Body of pancreas (tissue), 4 donors: ENCODE measurements at regions not wholly inside any gene's neighbourhood (a gene's known extent, or its start where the extent isn't known, plus 50 kb on each side); places are given as distances from the start of the nearest gene placed in this dataset.

Experiments used
- POLR2A ChIP-seq, 3 donors: fragments of 450-650 bp; IDR thresholded peaks; one replicate each; pipeline ENCODE4 v1.6.1; 2016; ENCODE audit warnings: antibody characterized with exemption in 3 of 3, mild to moderate bottlenecking in 2 of 3
- TF ChIP-seq, protein P1 (sequence below), 7 experiments: fragments of 450-650 bp in 4 of 7; fragments of 200-600 bp in 3 of 7; sonication (generic) in 3 of 7; IDR thresholded peaks; one replicate each; pipeline ENCODE4 v1.5.1; 2016 to 2019; ENCODE audit warnings: antibody characterized with exemption in 7 of 7

DNA sequence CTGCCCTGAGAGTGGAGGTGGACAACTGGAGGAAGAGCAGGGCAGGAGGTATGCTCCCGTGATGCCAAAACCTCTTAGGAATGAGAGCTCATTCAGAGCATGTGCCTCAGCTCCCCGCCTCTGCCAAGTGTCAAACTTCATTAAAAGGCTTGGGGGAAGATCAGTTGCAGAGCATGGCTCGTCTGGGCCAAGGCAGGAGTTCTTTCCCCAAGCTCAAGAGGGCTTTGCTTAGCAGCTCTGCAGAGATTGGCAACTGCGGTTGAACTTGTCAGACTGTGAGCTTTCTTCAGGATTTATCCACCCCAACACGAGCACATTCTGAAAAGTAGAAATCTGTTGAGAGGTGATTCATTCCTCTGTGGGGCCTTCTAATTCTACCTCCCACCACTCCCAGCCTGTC is 248.1 kb downstream of the HS3ST3A1 start:
- TF ChIP-seq, protein P1, sequence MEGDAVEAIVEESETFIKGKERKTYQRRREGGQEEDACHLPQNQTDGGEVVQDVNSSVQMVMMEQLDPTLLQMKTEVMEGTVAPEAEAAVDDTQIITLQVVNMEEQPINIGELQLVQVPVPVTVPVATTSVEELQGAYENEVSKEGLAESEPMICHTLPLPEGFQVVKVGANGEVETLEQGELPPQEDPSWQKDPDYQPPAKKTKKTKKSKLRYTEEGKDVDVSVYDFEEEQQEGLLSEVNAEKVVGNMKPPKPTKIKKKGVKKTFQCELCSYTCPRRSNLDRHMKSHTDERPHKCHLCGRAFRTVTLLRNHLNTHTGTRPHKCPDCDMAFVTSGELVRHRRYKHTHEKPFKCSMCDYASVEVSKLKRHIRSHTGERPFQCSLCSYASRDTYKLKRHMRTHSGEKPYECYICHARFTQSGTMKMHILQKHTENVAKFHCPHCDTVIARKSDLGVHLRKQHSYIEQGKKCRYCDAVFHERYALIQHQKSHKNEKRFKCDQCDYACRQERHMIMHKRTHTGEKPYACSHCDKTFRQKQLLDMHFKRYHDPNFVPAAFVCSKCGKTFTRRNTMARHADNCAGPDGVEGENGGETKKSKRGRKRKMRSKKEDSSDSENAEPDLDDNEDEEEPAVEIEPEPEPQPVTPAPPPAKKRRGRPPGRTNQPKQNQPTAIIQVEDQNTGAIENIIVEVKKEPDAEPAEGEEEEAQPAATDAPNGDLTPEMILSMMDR (IDR thresholded peaks at IDR 0.05), result no peak
- no peak for TF ChIP-seq POLR2A (IDR thresholded peaks at IDR 0.05)
